ENCODE measurements at regions not wholly inside any gene's neighbourhood (a gene's known extent, or its start where the extent isn't known, plus 50 kb on each side); places are given as distances from the start of the nearest gene placed in this dataset.

DNA sequence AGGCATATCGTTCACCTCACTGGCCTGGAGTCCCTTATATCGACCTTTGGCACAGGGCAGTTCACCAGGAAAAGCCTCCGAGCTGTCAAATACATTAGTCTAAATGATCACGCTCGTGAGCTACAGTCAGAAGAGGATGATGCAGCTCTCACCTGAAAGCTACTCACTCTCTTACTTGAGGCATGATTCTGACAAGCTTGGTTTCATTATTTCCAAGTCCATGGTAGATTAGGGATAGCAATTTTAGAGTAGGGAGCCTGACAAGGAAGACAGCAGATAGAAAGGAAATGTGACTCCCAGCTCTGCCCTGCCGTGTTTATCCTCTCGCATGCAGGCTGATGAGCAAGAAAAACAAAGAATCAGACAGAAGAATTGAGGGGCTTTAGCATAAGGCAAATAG, 98.0 kb upstream of the MAP1B start:
- ChIA-PET POLR2A (no interaction called here), CTCF (interaction anchor here (0.9 kb wide), 1 partner anchor 8 kb away, joined by 4 read pairs; no protein-coding TSS in a partner anchor)
- Histone ChIP-seq H3K9me3 (no peaks in the 10 kb centered on the region), H3K27ac (no peak overlapping the region), H3K4me1 (peaks cover 3% of the 10 kb centered on the region; the same call in 1 of the 3 replicates), H3K4me2 (no peak overlapping the region), H3K4me3 (no peak overlapping the region)
- TF ChIP-seq NFE2L2 (conservative IDR thresholded peaks at IDR 0.05; ENCODE audit: low read length), result no peak
- no peak for TF ChIP-seq RCOR1 (IDR thresholded peaks at IDR 0.05; ENCODE audit: low read depth, low read length)
- TF ChIP-seq, protein P1, sequence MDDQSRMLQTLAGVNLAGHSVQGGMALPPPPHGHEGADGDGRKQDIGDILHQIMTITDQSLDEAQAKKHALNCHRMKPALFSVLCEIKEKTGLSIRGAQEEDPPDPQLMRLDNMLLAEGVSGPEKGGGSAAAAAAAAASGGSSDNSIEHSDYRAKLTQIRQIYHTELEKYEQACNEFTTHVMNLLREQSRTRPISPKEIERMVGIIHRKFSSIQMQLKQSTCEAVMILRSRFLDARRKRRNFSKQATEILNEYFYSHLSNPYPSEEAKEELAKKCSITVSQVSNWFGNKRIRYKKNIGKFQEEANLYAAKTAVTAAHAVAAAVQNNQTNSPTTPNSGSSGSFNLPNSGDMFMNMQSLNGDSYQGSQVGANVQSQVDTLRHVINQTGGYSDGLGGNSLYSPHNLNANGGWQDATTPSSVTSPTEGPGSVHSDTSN (IDR thresholded peaks at IDR 0.05), result no peak
- FAIRE-seq (no peak), DNase-seq (ENCODE audit: low read depth in 1 of 2, low spot score in 1 of 2) (no peak), ATAC-seq (no peak)
- 63% methylated on average over 7 of the region's 7 CpGs for WGBS (ENCODE audit: missing lambda C conversion rate)

DNA sequence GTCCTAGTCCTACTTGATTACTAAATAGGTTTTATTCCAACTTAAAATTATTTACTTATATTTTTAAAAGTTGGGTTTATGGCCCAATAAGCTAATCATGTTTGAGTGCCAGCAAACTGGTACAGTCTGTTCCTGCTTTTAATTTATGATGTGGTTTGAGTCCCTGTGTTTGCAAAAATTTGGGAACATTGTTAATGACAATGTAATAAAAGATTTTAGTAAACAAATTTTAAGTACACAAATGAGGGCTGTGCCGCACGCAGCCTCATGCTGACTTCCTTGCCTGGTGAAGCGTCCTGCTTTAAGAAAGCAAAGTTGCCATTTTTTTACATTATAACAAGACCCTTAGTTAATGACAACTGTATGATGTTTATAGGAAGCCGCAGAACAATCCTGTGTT, 96.8 kb upstream of the MAP1B start:
- no peak for FAIRE-seq
- ChIA-PET POLR2A (no interaction called here), CTCF (interaction anchor here (0.8 kb wide), 1 partner anchor 20 kb away, joined by 3 read pairs; no protein-coding TSS in a partner anchor)
- H3K4me1 ChIP-seq, result peaks cover 9% of the 10 kb centered on the region; the same call in 2 of the 3 replicates
- no peak for DNase-seq (ENCODE audit: low read depth in 1 of 2, low spot score in 1 of 2)
- TF ChIP-seq, protein P2, sequence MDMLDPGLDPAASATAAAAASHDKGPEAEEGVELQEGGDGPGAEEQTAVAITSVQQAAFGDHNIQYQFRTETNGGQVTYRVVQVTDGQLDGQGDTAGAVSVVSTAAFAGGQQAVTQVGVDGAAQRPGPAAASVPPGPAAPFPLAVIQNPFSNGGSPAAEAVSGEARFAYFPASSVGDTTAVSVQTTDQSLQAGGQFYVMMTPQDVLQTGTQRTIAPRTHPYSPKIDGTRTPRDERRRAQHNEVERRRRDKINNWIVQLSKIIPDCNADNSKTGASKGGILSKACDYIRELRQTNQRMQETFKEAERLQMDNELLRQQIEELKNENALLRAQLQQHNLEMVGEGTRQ (IDR thresholded peaks at IDR 0.05), result no peak
- TF ChIP-seq BHLHE40 (IDR thresholded peaks at IDR 0.05; ENCODE audit: low read depth, low read length), result no peak
- no peak for TF ChIP-seq JUN (IDR thresholded peaks at IDR 0.05)
- no peak for TF ChIP-seq HOXA7 (CRISPR knock-in tag; IDR thresholded peaks at IDR 0.05)
- no peak for TF ChIP-seq NR3C1 (IDR thresholded peaks at IDR 0.05)
- TF ChIP-seq FOSB (CRISPR knock-in tag; IDR thresholded peaks at IDR 0.05), result no peak
- no peak for TF ChIP-seq ZFP36 (IDR thresholded peaks at IDR 0.05; ENCODE audit: borderline replicate concordance, partially characterized antibody)
- no peak for TF ChIP-seq ESRRA (IDR thresholded peaks at IDR 0.05; ENCODE audit: borderline replicate concordance, low read length)
- TF ChIP-seq FOSL2 (IDR thresholded peaks at IDR 0.05), result no peak
- TF ChIP-seq FOSL2 (CRISPR knock-in tag; IDR thresholded peaks at IDR 0.05), result no peak
- no peak for TF ChIP-seq RCOR1 (IDR thresholded peaks at IDR 0.05; ENCODE audit: low read depth, low read length)
- TF ChIP-seq SMC3 (IDR thresholded peaks at IDR 0.05), result no peak
- no peak for TF ChIP-seq ZSCAN20 (CRISPR knock-in tag; IDR thresholded peaks at IDR 0.05)
- TF ChIP-seq, protein P3, sequence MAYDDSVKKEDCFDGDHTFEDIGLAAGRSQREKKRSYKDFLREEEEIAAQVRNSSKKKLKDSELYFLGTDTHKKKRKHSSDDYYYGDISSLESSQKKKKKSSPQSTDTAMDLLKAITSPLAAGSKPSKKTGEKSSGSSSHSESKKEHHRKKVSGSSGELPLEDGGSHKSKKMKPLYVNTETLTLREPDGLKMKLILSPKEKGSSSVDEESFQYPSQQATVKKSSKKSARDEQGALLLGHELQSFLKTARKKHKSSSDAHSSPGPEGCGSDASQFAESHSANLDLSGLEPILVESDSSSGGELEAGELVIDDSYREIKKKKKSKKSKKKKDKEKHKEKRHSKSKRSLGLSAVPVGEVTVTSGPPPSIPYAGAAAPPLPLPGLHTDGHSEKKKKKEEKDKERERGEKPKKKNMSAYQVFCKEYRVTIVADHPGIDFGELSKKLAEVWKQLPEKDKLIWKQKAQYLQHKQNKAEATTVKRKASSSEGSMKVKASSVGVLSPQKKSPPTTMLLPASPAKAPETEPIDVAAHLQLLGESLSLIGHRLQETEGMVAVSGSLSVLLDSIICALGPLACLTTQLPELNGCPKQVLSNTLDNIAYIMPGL (CRISPR knock-in tag; IDR thresholded peaks at IDR 0.05; ENCODE audit: borderline replicate concordance), result no peak
- TF ChIP-seq RFX5 (IDR thresholded peaks at IDR 0.05), result no peak
- no peak for TF ChIP-seq HDAC2 (IDR thresholded peaks at IDR 0.05)
- TF ChIP-seq, protein P4, sequence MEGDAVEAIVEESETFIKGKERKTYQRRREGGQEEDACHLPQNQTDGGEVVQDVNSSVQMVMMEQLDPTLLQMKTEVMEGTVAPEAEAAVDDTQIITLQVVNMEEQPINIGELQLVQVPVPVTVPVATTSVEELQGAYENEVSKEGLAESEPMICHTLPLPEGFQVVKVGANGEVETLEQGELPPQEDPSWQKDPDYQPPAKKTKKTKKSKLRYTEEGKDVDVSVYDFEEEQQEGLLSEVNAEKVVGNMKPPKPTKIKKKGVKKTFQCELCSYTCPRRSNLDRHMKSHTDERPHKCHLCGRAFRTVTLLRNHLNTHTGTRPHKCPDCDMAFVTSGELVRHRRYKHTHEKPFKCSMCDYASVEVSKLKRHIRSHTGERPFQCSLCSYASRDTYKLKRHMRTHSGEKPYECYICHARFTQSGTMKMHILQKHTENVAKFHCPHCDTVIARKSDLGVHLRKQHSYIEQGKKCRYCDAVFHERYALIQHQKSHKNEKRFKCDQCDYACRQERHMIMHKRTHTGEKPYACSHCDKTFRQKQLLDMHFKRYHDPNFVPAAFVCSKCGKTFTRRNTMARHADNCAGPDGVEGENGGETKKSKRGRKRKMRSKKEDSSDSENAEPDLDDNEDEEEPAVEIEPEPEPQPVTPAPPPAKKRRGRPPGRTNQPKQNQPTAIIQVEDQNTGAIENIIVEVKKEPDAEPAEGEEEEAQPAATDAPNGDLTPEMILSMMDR (IDR thresholded peaks at IDR 0.05), result no peak
- no peak for TF ChIP-seq TFCP2L1 (CRISPR knock-in tag; IDR thresholded peaks at IDR 0.05)
- no peak for TF ChIP-seq ZNF302 (CRISPR knock-in tag; IDR thresholded peaks at IDR 0.05)
- TF ChIP-seq POLR2A (IDR thresholded peaks at IDR 0.05; ENCODE audit: low read length), result no peak
- ATAC-seq, result no peak
- no peaks in the 10 kb centered on the region for H3K9me3 ChIP-seq
- no peak overlapping the region for H3K27ac ChIP-seq
- H3K4me3 ChIP-seq, result no peak overlapping the region
- no peak overlapping the region for H3K4me2 ChIP-seq
- WGBS (ENCODE audit: missing lambda C conversion rate), result 94% methylated on average over 4 of the region's 4 CpGs

Data from A549 (cell line).